ENCODE measurements at regions not wholly inside any gene's neighbourhood (a gene's known extent, or its start where the extent isn't known, plus 50 kb on each side); places are given as distances from the start of the nearest gene placed in this dataset.

GRCh38 chr17:73956595-73957465 lies 246.6 kb upstream of the RPL38 start:
- Histone ChIP-seq H3K27ac (no peak overlapping the region), H3K4me3 (no peak overlapping the region)

- Histone ChIP-seq H3K4me3 (no peak overlapping the region), H3K27ac (no peak overlapping the region)
Measured at GRCh38 chr17:73957564-73957963, 245.9 kb upstream of the RPL38 start.

GRCh38 chr17:73958453-73958852 lies 245.0 kb upstream of the RPL38 start:
- H3K4me3 ChIP-seq = no peak overlapping the region
- no peak overlapping the region for H3K27ac ChIP-seq

GRCh38 chr17:73960469-73960868 lies 243.0 kb upstream of the RPL38 start:
- no peak overlapping the region for H3K27ac ChIP-seq
- no peak overlapping the region for H3K4me3 ChIP-seq

- no peak overlapping the region for H3K4me3 ChIP-seq
- H3K27ac ChIP-seq = no peak overlapping the region
Measured at GRCh38 chr17:73962308-73962707, 241.2 kb upstream of the RPL38 start.

GRCh38 chr17:73968680-73969079 lies 234.8 kb upstream of the RPL38 start:
- Histone ChIP-seq H3K4me3 (no peak overlapping the region), H3K27ac (no peak overlapping the region)

DNA sequence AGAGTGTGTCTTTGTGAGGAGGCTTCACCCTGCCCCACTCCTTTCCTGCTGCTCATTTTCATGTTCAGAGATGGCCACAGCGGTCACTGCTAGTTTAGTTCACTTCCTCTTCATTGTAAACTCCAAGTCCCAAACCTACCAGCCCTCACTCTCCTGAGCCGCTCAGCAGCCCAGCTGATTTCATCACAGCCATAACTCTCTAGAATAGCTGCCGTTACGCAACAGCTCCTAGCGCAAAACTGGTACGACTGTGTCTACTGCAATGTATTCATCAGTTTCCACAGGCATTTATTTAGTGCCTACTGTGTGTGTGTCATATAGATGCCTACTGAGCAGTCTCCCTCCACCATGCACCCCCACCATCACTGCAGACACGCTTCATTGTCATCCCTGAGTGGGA lies 233.5 kb upstream of the RPL38 start:
- H3K27ac ChIP-seq = no peak overlapping the region

DNA sequence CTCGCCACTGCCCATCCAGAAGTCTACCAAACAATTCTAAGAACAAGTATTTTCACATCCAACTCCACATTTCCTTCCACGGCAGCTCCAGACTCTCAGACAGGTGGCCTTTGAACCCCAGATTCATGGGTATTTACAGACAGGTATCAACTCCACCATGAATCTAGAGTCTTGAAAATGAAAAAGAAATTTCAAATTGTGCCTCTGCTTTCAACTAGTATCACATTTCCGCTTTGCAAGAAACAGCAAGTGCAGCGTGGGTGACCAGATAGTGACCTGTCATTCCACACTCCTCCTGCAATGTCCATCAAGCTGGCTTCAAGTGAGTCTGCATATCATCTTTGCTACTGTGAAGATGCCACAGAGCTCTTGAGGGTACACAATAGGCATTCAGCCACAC lies 232.4 kb upstream of the RPL38 start:
- Histone ChIP-seq H3K4me3 (no peak overlapping the region), H3K27ac (no peak overlapping the region)

More for the DNA sequence above, 233.5 kb upstream of the RPL38 start:
- no peak overlapping the region for H3K4me3 ChIP-seq

- H3K4me3 ChIP-seq = no peak overlapping the region
Measured at GRCh38 chr17:73972056-73972455, 231.4 kb upstream of the RPL38 start.

DNA sequence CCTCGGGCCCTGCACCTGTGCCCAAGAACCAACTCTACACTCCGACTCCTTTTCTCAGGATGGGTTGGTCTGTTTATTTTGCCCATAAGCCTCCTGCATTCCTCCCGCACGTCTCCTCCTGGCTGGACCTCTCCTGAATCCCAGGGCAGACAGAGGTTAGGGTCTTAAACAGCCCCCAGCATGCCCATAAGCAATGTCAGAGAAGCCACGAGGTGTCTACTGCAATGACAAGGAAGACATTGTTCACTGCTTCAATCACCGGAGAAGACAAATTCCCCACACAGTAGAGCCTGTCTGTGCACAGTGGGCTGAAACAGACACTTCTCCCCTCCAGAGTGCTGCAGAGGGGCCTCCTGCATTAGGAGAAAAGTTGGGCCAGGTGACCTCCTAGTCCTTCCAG lies 230.6 kb upstream of the RPL38 start:
- H3K4me3 ChIP-seq = no peak overlapping the region
- H3K27ac ChIP-seq = no peak overlapping the region

More at GRCh38 chr17:73972056-73972455, 231.4 kb upstream of the RPL38 start:
- no peak overlapping the region for H3K27ac ChIP-seq

DNA sequence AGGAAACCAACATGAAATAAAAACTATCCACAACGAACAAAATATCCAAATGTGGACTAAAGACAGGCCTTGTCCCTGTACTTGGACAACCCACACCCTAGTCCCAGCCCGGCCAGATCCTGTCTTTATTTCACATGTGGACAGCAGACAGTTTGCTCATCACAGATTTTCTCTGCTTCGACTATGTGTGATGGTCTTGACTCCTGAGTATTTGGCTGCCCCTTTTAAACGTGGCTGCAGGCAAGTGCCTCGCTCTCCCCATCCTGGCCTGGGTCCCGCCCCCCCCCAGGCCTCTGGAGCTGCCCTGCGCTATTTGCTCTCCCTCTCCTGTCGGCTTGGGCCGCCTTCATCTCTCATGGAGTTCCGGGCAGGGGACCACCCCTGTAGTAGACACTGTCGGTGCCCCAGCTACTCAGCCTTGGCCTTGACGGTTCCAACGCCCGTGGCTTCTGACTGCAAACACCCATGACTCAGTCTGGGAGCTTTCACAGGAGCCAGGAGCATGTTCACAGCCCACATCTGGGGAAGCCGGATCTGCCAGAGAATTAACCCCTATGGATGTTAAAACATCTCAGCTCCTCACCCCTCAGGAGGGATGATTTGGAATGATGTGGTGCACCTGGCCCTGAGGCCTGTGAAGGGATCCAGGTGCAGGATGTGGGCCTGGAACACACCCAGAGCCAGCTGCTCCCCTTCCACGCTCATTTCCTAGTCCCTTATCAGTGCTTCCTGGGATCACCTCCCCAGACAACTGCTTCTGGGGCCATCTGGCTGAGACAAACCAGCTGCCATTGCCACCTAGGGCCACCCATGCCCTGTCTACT lies 229.7 kb upstream of the RPL38 start:
- Histone ChIP-seq H3K27ac (no peak overlapping the region), H3K4me3 (no peak overlapping the region)

- no peak overlapping the region for H3K27ac ChIP-seq
- no peak overlapping the region for H3K4me3 ChIP-seq
Measured at GRCh38 chr17:73974536-73974935, 228.9 kb upstream of the RPL38 start.

GRCh38 chr17:73976147-73976546 lies 227.3 kb upstream of the RPL38 start:
- Histone ChIP-seq H3K27ac (no peak overlapping the region), H3K4me3 (no peak overlapping the region)

DNA sequence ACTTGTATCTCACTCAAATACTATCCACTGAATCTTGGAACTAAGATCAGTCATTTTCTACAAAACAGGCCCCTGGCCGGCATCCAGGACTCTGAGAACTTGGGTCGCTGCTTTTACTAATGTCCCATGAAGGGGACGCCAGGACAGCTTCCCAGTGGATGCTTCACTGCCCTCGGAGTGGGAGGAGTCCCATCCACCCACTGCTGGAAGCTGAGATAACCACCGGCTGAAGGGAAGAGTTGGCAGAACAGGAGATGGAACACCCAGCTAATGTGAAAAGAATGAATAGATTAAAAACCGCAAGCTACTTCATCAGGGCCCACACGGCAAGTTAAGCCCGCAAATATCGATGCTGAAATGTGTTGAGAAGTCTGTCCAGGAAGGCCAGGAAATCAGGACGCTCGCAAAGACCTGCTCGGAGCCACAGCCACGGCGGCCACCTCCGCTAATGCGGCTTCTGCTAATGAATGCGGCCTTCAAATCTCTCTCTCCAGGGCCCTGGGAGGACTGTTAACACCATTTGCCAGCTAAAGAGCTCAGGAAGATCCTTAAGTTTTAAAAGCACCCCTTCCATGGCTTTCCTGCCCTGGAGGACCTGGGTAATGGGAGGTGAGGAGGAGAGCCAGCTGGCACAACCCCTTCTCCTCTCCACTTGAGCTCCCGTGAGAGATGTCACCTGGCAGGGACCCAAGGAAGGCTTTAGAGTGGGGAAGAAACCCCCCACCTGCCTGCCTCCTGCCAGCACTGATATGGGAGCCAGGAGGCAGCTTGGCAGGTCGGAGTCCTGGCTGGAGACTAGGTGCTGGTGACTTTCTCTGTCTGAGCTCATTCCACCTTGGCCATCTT lies 226.6 kb upstream of the RPL38 start:
- Histone ChIP-seq H3K27ac (no peak overlapping the region), H3K4me3 (no peak overlapping the region)

DNA sequence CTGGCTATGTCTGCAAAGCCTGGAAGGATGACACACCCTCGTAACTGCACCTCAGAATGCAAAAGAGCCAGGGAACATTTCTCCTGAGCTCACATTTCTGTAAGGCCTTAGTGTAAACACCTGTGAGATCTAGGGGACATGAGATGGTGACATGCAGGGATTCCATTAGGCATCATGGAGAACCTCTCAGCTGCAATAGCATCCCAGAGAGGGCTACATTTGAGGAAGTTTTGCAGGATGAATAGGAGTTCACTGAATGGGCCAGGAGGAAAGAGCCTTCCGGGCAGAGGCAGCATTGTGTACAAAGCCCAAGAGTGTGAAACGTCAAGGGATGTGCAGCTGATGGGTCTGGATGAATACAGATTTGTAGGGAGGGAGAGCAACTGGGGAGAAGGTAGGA lies 223.0 kb upstream of the RPL38 start:
- Histone ChIP-seq H3K27ac (no peak overlapping the region), H3K4me3 (no peak overlapping the region)

GRCh38 chr17:73982871-73983270 lies 220.6 kb upstream of the RPL38 start:
- no peak overlapping the region for H3K27ac ChIP-seq
- no peak overlapping the region for H3K4me3 ChIP-seq

DNA sequence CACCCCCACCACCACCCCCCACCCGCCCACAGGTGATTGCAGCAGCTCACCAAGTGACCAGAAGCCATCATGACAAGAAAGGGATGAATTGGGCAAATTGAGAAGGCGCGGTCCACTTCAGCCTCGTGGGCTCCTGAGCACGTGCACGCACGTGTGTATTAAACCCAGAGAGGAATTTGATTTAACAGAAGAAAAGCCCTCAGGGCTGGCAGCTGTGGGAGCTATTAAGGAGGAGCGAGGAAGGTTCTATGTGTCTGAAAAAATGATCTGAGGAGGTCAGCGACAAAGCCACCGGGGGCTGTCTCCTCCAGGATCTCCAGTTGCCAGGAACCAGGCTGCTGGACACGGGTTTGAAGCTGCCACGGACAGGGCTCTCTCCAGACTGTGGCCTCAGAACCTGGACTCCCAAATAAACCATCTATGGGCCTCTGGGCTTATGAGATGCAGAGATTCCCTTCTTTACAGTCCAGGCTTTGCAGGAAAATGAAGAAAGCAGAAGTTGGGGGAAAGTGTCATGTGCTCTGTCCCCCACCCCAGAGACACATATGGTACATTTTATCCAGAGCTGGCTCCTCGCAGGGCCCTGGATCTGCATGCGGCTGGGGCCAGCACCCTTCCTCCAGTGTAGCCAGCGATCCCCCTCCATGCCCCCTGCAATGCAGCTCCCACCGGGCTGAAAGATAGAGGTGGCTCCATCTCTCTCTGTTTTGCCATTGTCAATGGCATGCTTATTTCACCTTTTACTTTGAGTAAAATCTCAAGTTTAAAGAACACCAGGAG lies 219.7 kb upstream of the RPL38 start:
- Histone ChIP-seq H3K27ac (no peak overlapping the region), H3K4me3 (no peak overlapping the region)

- Histone ChIP-seq H3K27ac (no peak overlapping the region), H3K4me3 (no peak overlapping the region)
Measured at GRCh38 chr17:73984941-73985340, 218.5 kb upstream of the RPL38 start.

DNA sequence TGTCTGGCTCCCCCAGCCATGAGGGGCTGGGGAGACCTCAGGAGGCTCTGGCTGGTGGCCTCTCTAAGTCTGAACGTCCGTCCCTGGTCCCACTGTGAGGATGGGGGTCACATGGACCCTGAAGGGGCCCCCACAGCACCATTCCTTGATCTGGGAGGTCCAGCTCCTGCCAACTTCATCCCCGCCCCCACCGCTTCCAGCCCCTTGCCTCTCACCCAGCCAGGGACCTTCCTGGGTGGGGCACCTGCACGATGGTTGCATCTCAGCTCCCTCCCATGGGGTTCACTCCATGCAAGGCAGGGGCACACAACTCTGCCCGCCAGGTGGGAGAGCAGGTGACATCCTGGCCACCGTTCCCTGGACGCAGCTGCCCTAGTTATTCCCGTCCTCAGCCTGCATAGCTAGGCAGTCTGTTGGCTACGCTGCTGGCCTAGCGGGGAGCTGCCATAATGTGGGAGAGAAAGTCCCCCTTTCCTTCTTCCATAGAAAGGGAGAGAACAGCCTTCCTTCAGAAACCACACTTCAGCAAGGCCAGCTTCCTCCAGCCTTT lies 217.9 kb upstream of the RPL38 start:
- Histone ChIP-seq H3K27ac (no peak overlapping the region), H3K4me3 (no peak overlapping the region)

Measured in skin epidermis (tissue), 12 donors.